GM23338 (cell line): ENCODE measurements at regions not wholly inside any gene's neighbourhood (a gene's known extent, or its start where the extent isn't known, plus 50 kb on each side); places are given as distances from the start of the nearest gene placed in this dataset.

ENCODE experiments used
- ATAC-seq: fragments of 200-7000 bp; cut with Tn5 transposase; 3 replicates; pipeline ENCODE4 v1.9.1; 2020
- DNase-seq: peaks from one replicate; pipeline ENCODE4 v3.0.0-alpha.2; 2015; ENCODE audit warnings: low spot score
- H2AFZ ChIP-seq: fragments of 200-600 bp; sonication (generic); 2 replicates; pipeline ENCODE4 v1.8.0; 2016; ENCODE audit warnings: antibody characterized with exemption, mild to moderate bottlenecking, moderate library complexity
- H3F3A ChIP-seq: fragments of 200-600 bp; sonication (generic); replicated peaks from 2 replicates; pipeline ENCODE4 v1.8.0; 2017; ENCODE audit warnings: antibody characterized with exemption, mixed run types, low read depth
- H3K27ac ChIP-seq: fragments of 200-600 bp; sonication (generic); 2 replicates; pipeline ENCODE4 v1.6.1; 2016; ENCODE audit warnings: low read depth
- H3K27me3 ChIP-seq: fragments of 200-600 bp; sonication (generic); 2 replicates; pipeline ENCODE4 v1.8.0; 2016; ENCODE audit warnings: mild to moderate bottlenecking, mixed run types, moderate library complexity; ENCODE audit not compliant: insufficient read depth
- H3K36me3 ChIP-seq: fragments of 200-600 bp; sonication (generic); 2 replicates; pipeline ENCODE4 v1.8.0; 2016; ENCODE audit warnings: mild to moderate bottlenecking; ENCODE audit not compliant: insufficient read depth
- H3K4me1 ChIP-seq: fragments of 200-600 bp; sonication (generic); 2 replicates; pipeline ENCODE4 v1.8.0; 2016; ENCODE audit warnings: mild to moderate bottlenecking, moderate library complexity; ENCODE audit not compliant: insufficient read depth
- H3K4me2 ChIP-seq: fragments of 200-600 bp; sonication (generic); 2 replicates; pipeline ENCODE4 v1.7.1; 2017; ENCODE audit warnings: mixed run types
- H3K4me3 ChIP-seq: fragments of 200-600 bp; sonication (generic); 2 replicates; pipeline ENCODE4 v1.6.1; 2016; ENCODE audit warnings: mixed run types
- H3K79me2 ChIP-seq: fragments of 200-600 bp; sonication (generic); replicated peaks from 2 replicates; pipeline ENCODE4 v1.8.0; 2017; ENCODE audit warnings: mild to moderate bottlenecking; ENCODE audit not compliant: insufficient read depth
- H3K9me2 ChIP-seq: fragments of 200-600 bp; sonication (generic); 2 replicates; pipeline ENCODE4 v1.8.0; 2017; ENCODE audit not compliant: insufficient read depth
- H4K20me1 ChIP-seq: fragments of 200-600 bp; sonication (generic); replicated peaks from 2 replicates; pipeline ENCODE4 v1.8.0; 2017; ENCODE audit warnings: mild to moderate bottlenecking; ENCODE audit not compliant: insufficient read depth
- H3K27ac Mint-ChIP-seq: 2 replicates; pipeline ENCODE4 v1.8.0; 2020; ENCODE audit warnings: inconsistent platforms, mild to moderate bottlenecking, moderate library complexity, mixed read lengths
- H3K27me3 Mint-ChIP-seq: 3 replicates; pipeline ENCODE4 v1.8.0; 2022; ENCODE audit warnings: low read depth, mild to moderate bottlenecking, moderate library complexity, mixed read lengths, inconsistent platforms; ENCODE audit not compliant: insufficient read depth, poor library complexity
- H3K36me3 Mint-ChIP-seq: 3 replicates; pipeline ENCODE4 v1.8.0; 2021; ENCODE audit warnings: low read depth, mild to moderate bottlenecking, inconsistent platforms, moderate library complexity, mixed read lengths
- H3K4me1 Mint-ChIP-seq: 3 replicates; pipeline ENCODE4 v1.8.0; 2020; ENCODE audit warnings: mild to moderate bottlenecking, inconsistent platforms, mixed read lengths
- H3K4me3 Mint-ChIP-seq: 3 replicates; pipeline ENCODE4 v1.8.0; 2021; ENCODE audit warnings: moderate library complexity, mild to moderate bottlenecking, inconsistent platforms, mixed read lengths
- H3K9me3 Mint-ChIP-seq: 3 replicates; pipeline ENCODE4 v1.8.0; 2020; ENCODE audit warnings: moderate library complexity, mild to moderate bottlenecking, inconsistent platforms, mixed read lengths
- CREB1 ChIP-seq: fragments of 250-450 bp; sonication (Bioruptor Pico); IDR thresholded peaks from 2 replicates; pipeline ENCODE4 v1.5.0; 2020; ENCODE audit warnings: low read depth, mild to moderate bottlenecking, moderate library complexity
- EZH2 ChIP-seq: fragments of 200-600 bp; sonication (generic); IDR thresholded peaks from one replicate; pipeline ENCODE4 v1.8.0; 2017; ENCODE audit warnings: antibody characterized with exemption, mild to moderate bottlenecking, low read depth; ENCODE audit not compliant: unreplicated experiment
- EZH2phosphoT487 ChIP-seq: fragments of 200-600 bp; sonication (generic); IDR thresholded peaks from one replicate; pipeline ENCODE4 v1.8.1; 2018; ENCODE audit warnings: antibody characterized with exemption; ENCODE audit not compliant: unreplicated experiment
- JUNB ChIP-seq: IDR thresholded peaks from one replicate; pipeline ENCODE4 v1.6.1; 2016; ENCODE audit warnings: antibody characterized with exemption; ENCODE audit not compliant: unreplicated experiment
- NANOG ChIP-seq: IDR thresholded peaks from 2 replicates; pipeline ENCODE4 v1.6.1; 2016; ENCODE audit warnings: antibody characterized with exemption, borderline replicate concordance
- POLR2AphosphoS5 ChIP-seq: IDR thresholded peaks from 2 replicates; pipeline ENCODE4 v1.6.1; 2016; ENCODE audit warnings: antibody characterized with exemption, low read depth
- STAT1 ChIP-seq: IDR thresholded peaks from one replicate; pipeline ENCODE4 v1.6.1; 2016; ENCODE audit warnings: antibody characterized with exemption; ENCODE audit not compliant: unreplicated experiment
- ZNF114 ChIP-seq: fragments of 250-450 bp; sonication (Bioruptor Pico); IDR thresholded peaks from 2 replicates; pipeline ENCODE4 v1.5.0; 2020; ENCODE audit warnings: mild to moderate bottlenecking, moderate library complexity
- ZNF331 ChIP-seq: fragments of 250-450 bp; sonication (Bioruptor Pico); IDR thresholded peaks from 2 replicates; pipeline ENCODE4 v1.5.0; 2020; ENCODE audit warnings: low read depth, mild to moderate bottlenecking, moderate library complexity
- TF ChIP-seq, protein P1 (sequence below), 2 experiments: fragments of 200-600 bp in 1 of 2; sonication (generic) in 1 of 2; conservative IDR thresholded peaks; 2 replicates each; pipeline versions ENCODE4 v1.5.1 to v1.6.1; 2016 to 2017; ENCODE audit warnings: antibody characterized with exemption in 2 of 2, low read depth in 2 of 2, mild to moderate bottlenecking in 2 of 2, moderate library complexity in 1 of 2
- TF ChIP-seq, protein P2 (sequence below): IDR thresholded peaks from one replicate; pipeline ENCODE4 v1.6.1; 2018; ENCODE audit warnings: antibody characterized with exemption; ENCODE audit not compliant: unreplicated experiment
- TF ChIP-seq, protein P3 (sequence below): IDR thresholded peaks from 2 replicates; pipeline ENCODE4 v1.6.1; 2016; ENCODE audit warnings: antibody characterized with exemption
- TF ChIP-seq, protein P4 (sequence below): fragments of 250-450 bp; sonication (Bioruptor Pico); IDR thresholded peaks from 2 replicates; pipeline ENCODE4 v1.5.0; 2020; ENCODE audit warnings: mild to moderate bottlenecking, moderate library complexity

DNA sequence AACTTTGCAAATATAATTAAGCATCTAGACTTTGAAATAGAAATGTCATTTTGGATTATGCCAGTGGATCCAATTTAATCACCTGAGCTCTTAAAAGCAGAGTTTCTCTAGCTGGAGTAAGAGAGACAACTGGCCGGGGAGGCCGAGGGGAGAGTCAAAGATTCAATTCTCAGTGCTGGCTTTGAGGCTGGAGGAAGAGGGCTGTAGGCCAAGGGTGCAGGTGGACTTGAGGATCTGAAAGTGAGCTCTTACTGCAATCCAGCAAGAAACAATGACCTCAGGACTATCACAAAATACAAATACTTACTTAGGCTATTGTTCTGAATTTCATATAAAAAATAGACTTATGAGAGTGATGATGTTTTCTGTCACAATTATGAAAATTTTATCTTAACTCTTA, 814.5 kb downstream of the CBLN2 start:
- Histone ChIP-seq H3F3A (no peaks in the 10 kb centered on the region), H3K4me3 (no peak overlapping the region), H3K9me2 (no peaks in the 10 kb centered on the region), H3K27me3 (no peaks in the 10 kb centered on the region), H3K79me2 (no peaks in the 10 kb centered on the region), H4K20me1 (no peaks in the 10 kb centered on the region), H3K36me3 (peaks cover 12% of the 10 kb centered on the region), H3K4me2 (no peak overlapping the region), H3K4me1 (no peaks in the 10 kb centered on the region), H2AFZ (no peak overlapping the region), H3K27ac (no peak overlapping the region)
- DNase-seq (no peak), ATAC-seq (no peak)
- Mint-ChIP-seq H3K27me3 (no peaks in the 10 kb centered on the region), H3K36me3 (peaks cover 31% of the 10 kb centered on the region), H3K27ac (no peak overlapping the region), H3K4me3 (no peak overlapping the region), H3K9me3 (peaks cover 89% of the 10 kb centered on the region), H3K4me1 (no peaks in the 10 kb centered on the region)
- TF ChIP-seq, protein P1, sequence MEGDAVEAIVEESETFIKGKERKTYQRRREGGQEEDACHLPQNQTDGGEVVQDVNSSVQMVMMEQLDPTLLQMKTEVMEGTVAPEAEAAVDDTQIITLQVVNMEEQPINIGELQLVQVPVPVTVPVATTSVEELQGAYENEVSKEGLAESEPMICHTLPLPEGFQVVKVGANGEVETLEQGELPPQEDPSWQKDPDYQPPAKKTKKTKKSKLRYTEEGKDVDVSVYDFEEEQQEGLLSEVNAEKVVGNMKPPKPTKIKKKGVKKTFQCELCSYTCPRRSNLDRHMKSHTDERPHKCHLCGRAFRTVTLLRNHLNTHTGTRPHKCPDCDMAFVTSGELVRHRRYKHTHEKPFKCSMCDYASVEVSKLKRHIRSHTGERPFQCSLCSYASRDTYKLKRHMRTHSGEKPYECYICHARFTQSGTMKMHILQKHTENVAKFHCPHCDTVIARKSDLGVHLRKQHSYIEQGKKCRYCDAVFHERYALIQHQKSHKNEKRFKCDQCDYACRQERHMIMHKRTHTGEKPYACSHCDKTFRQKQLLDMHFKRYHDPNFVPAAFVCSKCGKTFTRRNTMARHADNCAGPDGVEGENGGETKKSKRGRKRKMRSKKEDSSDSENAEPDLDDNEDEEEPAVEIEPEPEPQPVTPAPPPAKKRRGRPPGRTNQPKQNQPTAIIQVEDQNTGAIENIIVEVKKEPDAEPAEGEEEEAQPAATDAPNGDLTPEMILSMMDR (conservative IDR thresholded peaks at IDR 0.05; ENCODE audit: low read depth in 2 of 2) = no peak
- TF ChIP-seq ZNF331 (CRISPR knock-in tag) (no peak), STAT1 (no peak), POLR2AphosphoS5 (no peak), CREB1 (no peak), EZH2 (no peak), NANOG (no peak), ZNF114 (CRISPR knock-in tag) (no peak), JUNB (no peak), EZH2phosphoT487 (no peak)
- TF ChIP-seq, protein P2, sequence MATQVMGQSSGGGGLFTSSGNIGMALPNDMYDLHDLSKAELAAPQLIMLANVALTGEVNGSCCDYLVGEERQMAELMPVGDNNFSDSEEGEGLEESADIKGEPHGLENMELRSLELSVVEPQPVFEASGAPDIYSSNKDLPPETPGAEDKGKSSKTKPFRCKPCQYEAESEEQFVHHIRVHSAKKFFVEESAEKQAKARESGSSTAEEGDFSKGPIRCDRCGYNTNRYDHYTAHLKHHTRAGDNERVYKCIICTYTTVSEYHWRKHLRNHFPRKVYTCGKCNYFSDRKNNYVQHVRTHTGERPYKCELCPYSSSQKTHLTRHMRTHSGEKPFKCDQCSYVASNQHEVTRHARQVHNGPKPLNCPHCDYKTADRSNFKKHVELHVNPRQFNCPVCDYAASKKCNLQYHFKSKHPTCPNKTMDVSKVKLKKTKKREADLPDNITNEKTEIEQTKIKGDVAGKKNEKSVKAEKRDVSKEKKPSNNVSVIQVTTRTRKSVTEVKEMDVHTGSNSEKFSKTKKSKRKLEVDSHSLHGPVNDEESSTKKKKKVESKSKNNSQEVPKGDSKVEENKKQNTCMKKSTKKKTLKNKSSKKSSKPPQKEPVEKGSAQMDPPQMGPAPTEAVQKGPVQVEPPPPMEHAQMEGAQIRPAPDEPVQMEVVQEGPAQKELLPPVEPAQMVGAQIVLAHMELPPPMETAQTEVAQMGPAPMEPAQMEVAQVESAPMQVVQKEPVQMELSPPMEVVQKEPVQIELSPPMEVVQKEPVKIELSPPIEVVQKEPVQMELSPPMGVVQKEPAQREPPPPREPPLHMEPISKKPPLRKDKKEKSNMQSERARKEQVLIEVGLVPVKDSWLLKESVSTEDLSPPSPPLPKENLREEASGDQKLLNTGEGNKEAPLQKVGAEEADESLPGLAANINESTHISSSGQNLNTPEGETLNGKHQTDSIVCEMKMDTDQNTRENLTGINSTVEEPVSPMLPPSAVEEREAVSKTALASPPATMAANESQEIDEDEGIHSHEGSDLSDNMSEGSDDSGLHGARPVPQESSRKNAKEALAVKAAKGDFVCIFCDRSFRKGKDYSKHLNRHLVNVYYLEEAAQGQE = no peak
- TF ChIP-seq, protein P3, sequence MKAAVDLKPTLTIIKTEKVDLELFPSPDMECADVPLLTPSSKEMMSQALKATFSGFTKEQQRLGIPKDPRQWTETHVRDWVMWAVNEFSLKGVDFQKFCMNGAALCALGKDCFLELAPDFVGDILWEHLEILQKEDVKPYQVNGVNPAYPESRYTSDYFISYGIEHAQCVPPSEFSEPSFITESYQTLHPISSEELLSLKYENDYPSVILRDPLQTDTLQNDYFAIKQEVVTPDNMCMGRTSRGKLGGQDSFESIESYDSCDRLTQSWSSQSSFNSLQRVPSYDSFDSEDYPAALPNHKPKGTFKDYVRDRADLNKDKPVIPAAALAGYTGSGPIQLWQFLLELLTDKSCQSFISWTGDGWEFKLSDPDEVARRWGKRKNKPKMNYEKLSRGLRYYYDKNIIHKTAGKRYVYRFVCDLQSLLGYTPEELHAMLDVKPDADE = no peak
- TF ChIP-seq, protein P4, sequence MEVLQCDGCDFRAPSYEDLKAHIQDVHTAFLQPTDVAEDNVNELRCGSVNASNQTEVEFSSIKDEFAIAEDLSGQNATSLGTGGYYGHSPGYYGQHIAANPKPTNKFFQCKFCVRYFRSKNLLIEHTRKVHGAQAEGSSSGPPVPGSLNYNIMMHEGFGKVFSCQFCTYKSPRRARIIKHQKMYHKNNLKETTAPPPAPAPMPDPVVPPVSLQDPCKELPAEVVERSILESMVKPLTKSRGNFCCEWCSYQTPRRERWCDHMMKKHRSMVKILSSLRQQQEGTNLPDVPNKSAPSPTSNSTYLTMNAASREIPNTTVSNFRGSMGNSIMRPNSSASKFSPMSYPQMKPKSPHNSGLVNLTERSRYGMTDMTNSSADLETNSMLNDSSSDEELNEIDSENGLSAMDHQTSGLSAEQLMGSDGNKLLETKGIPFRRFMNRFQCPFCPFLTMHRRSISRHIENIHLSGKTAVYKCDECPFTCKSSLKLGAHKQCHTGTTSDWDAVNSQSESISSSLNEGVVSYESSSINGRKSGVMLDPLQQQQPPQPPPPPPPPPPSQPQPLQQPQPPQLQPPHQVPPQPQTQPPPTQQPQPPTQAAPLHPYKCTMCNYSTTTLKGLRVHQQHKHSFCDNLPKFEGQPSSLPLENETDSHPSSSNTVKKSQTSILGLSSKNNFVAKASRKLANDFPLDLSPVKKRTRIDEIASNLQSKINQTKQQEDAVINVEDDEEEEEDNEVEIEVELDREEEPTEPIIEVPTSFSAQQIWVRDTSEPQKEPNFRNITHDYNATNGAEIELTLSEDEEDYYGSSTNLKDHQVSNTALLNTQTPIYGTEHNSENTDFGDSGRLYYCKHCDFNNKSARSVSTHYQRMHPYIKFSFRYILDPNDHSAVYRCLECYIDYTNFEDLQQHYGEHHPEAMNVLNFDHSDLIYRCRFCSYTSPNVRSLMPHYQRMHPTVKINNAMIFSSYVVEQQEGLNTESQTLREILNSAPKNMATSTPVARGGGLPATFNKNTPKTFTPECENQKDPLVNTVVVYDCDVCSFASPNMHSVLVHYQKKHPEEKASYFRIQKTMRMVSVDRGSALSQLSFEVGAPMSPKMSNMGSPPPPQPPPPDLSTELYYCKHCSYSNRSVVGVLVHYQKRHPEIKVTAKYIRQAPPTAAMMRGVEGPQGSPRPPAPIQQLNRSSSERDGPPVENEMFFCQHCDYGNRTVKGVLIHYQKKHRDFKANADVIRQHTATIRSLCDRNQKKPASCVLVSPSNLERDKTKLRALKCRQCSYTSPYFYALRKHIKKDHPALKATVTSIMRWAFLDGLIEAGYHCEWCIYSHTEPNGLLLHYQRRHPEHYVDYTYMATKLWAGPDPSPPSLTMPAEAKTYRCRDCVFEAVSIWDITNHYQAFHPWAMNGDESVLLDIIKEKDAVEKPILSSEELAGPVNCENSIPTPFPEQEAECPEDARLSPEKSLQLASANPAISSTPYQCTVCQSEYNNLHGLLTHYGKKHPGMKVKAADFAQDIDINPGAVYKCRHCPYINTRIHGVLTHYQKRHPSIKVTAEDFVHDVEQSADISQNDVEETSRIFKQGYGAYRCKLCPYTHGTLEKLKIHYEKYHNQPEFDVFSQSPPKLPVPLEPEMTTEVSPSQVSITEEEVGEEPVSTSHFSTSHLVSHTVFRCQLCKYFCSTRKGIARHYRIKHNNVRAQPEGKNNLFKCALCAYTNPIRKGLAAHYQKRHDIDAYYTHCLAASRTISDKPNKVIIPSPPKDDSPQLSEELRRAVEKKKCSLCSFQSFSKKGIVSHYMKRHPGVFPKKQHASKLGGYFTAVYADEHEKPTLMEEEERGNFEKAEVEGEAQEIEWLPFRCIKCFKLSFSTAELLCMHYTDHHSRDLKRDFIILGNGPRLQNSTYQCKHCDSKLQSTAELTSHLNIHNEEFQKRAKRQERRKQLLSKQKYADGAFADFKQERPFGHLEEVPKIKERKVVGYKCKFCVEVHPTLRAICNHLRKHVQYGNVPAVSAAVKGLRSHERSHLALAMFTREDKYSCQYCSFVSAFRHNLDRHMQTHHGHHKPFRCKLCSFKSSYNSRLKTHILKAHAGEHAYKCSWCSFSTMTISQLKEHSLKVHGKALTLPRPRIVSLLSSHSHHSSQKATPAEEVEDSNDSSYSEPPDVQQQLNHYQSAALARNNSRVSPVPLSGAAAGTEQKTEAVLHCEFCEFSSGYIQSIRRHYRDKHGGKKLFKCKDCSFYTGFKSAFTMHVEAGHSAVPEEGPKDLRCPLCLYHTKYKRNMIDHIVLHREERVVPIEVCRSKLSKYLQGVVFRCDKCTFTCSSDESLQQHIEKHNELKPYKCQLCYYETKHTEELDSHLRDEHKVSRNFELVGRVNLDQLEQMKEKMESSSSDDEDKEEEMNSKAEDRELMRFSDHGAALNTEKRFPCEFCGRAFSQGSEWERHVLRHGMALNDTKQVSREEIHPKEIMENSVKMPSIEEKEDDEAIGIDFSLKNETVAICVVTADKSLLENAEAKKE (CRISPR knock-in tag) = no peak
